ENCODE measurements at regions not wholly inside any gene's neighbourhood (a gene's known extent, or its start where the extent isn't known, plus 50 kb on each side); places are given as distances from the start of the nearest gene placed in this dataset.
A peak's percentile ranks its signal among the peaks of the same experiment; 100 is the strongest.

DNA sequence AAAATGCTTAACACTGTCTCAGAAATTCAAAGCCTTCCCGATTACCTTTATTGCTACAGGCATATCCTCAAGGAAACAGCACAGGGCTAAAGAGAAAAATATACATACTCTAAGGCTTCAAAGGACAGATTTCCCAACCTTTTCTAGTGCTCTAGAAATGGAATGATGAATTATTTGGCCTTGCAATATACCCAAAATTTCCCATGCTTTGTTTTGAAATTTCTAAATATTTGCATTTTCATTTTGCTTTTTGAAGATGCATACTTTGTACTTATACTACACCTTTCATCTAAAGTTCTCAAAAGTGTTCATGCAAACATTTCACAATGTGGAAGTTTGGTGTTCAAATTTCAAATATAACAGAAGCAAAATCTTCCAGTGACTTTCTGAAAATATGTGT lies 312.7 kb upstream of the PDE4D start:
- Histone ChIP-seq H3K36me3 (no peaks in the 10 kb centered on the region), H3K4me1 (peaks cover 0 to 31% of the 10 kb centered on the region in 2 donors), H3K27ac (no peak overlapping the region), H3K9me3 (no peaks in the 10 kb centered on the region), H3K27me3 (no peaks in the 10 kb centered on the region), H3K4me3 (no peak overlapping the region)
- TF ChIP-seq, protein P1, sequence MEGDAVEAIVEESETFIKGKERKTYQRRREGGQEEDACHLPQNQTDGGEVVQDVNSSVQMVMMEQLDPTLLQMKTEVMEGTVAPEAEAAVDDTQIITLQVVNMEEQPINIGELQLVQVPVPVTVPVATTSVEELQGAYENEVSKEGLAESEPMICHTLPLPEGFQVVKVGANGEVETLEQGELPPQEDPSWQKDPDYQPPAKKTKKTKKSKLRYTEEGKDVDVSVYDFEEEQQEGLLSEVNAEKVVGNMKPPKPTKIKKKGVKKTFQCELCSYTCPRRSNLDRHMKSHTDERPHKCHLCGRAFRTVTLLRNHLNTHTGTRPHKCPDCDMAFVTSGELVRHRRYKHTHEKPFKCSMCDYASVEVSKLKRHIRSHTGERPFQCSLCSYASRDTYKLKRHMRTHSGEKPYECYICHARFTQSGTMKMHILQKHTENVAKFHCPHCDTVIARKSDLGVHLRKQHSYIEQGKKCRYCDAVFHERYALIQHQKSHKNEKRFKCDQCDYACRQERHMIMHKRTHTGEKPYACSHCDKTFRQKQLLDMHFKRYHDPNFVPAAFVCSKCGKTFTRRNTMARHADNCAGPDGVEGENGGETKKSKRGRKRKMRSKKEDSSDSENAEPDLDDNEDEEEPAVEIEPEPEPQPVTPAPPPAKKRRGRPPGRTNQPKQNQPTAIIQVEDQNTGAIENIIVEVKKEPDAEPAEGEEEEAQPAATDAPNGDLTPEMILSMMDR (IDR thresholded peaks at IDR 0.05) = no peak
- ATAC-seq (peak; percentile 58), DNase-seq (no peak)
- intact Hi-C loops (cut with DNase I) = no loop called here

DNA sequence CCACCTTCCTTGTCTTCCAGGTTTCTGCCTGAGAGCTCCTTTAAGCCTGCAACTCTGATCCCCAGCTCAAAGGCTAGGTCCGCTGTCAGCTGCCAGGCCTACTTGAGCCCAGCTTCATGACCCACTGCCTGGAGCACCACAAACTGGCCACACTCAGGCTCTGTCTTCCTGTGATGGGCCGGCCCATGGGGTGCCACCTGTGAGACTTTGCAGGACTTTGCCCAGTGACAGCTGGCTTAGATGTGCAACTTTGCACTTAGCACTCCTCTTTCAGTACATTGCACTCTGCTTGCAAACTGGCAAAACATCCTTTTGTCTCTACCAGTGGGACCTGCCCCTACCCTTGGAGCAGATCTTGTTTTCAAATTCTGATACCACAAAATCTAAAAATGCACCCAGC lies 311.5 kb upstream of the PDE4D start:
- Histone ChIP-seq H3K9me3 (peaks cover 0 to 4% of the 10 kb centered on the region in 2 donors), H3K4me3 (no peak overlapping the region), H3K27ac (no peak overlapping the region), H3K36me3 (no peaks in the 10 kb centered on the region), H3K27me3 (no peaks in the 10 kb centered on the region), H3K4me1 (peaks cover 0 to 31% of the 10 kb centered on the region in 2 donors)
- ATAC-seq (no peak), DNase-seq (no peak)
- intact Hi-C loops (cut with DNase I) = no loop called here
- TF ChIP-seq, protein P1 (IDR thresholded peaks at IDR 0.05) = no peak

DNA sequence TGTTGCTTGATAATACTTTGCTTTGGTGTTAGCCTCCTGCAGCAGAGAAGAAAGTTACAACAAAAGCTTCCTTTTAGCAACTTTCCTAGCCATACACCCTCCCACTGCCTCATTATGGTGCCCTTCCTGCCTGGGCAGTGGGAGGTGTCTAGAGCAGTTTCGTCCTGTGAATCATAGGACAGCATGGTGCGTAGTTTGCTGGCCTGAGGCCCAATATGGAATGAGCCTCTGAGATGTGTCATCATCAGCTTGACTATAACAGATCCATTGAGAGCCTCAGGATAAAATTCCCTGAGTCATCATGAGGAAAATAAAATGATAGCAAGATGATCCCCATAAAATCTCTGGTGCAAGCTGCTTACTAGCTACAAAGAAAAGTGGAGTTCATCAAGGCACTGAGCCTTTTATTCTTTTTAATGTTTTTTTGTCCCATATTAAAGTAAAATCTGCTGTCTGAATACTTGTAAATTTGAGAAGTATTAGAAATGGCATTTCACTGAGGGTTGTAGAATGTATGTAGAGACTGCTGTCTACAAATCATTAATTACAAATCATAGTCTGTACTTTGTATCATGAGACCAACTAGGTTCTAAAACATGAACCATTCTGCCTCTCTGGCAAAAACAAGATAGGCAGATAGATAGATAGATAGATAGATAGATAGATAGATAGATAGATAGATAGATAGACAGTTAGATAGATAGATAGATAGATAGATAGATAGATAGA lies 303.0 kb upstream of the PDE4D start:
- intact Hi-C loops (cut with DNase I) = no loop called here
- H3K4me1 ChIP-seq = no peaks in the 10 kb centered on the region
- DNase-seq (peak in 1 of 4 donors; percentile 42), ATAC-seq (peak; percentile 65)
- no peaks in the 10 kb centered on the region for H3K27me3 ChIP-seq
- no peak overlapping the region for H3K27ac ChIP-seq
- H3K36me3 ChIP-seq = no peaks in the 10 kb centered on the region
- H3K9me3 ChIP-seq = peaks cover 0 to 4% of the 10 kb centered on the region in 2 donors
- TF ChIP-seq, protein P1 (IDR thresholded peaks at IDR 0.05) = no peak
- no peak overlapping the region for H3K4me3 ChIP-seq

DNA sequence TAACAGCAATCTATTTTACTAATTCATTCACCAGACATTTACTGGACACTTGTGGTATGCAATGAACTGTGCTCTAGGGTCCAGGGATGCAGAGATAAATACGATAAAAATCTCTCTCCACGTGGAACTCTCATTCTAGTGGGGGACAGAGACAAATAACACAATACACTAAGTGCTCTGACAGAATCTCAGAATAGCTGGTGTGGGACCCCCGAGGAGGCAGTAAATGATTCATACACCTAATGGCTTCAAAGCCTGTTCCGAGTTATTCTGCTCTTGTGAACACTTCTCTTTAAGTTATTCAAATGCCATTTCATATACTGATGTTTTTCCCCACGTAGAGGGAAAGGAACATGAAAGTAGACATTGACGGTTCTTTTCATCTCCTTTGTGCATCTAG lies 302.0 kb upstream of the PDE4D start:
- ATAC-seq (no peak), DNase-seq (no peak)
- Histone ChIP-seq H3K27me3 (no peaks in the 10 kb centered on the region), H3K27ac (no peak overlapping the region), H3K4me3 (no peak overlapping the region), H3K9me3 (peaks cover 0 to 4% of the 10 kb centered on the region in 2 donors), H3K4me1 (no peaks in the 10 kb centered on the region), H3K36me3 (no peaks in the 10 kb centered on the region)
- intact Hi-C loops (cut with DNase I) = no loop called here
- TF ChIP-seq, protein P1 (IDR thresholded peaks at IDR 0.05) = no peak

DNA sequence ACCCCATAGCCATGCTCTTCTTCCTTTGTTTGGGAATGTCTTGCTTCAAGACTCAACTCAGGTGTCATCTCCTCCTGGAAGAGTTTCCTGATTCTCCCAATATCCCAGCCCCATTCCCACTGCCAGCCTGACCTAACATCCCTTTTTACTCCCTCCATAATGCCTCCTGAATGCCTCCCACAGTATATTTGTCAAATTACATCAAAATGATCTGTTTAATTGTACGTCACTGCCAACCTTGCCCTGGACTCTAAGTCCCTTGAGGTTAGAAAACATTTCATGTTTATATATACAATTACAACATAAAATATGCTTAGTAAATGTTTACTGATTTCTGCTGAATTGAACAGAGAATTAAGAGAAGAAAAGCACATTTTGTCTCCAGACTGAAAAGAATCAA lies 301.6 kb upstream of the PDE4D start:
- ATAC-seq = no peak
- no peaks in the 10 kb centered on the region for H3K36me3 ChIP-seq
- no peaks in the 10 kb centered on the region for H3K9me3 ChIP-seq
- TF ChIP-seq, protein P1 (IDR thresholded peaks at IDR 0.05) = no peak
- intact Hi-C loops (cut with DNase I) = no loop called here
- no peaks in the 10 kb centered on the region for H3K27me3 ChIP-seq
- no peak overlapping the region for H3K4me3 ChIP-seq
- no peak overlapping the region for H3K27ac ChIP-seq
- H3K4me1 ChIP-seq = no peaks in the 10 kb centered on the region
- DNase-seq = no peak

All from left lung (tissue), 4 donors.